HL-60 (cell line): ENCODE measurements at regions not wholly inside any gene's neighbourhood (a gene's known extent, or its start where the extent isn't known, plus 50 kb on each side); places are given as distances from the start of the nearest gene placed in this dataset.
"Not testable (repeated sequence)": the region's sequence is repeated elsewhere in the genome, so short reads cannot be mapped to it uniquely, and the experiment has no call there.

Source experiments
- DNase-seq, 2 experiments: peaks; one replicate each; pipeline ENCODE4 v3.0.0-alpha.2; 2010 to 2020; ENCODE audit warnings: low read depth in 1 of 2, low spot score in 1 of 2
- H3K27ac ChIP-seq: fragments of 250-450 bp; sonication (Bioruptor Pico); replicated peaks from 2 replicates; pipeline ENCODE4 v1.5.1; 2020; ENCODE audit warnings: mild to moderate bottlenecking, moderate library complexity
- H3K27me3 ChIP-seq: fragments of 250-450 bp; sonication (Bioruptor Pico); 2 replicates; pipeline ENCODE4 v1.5.1; 2021; ENCODE audit warnings: mild to moderate bottlenecking, moderate library complexity; ENCODE audit not compliant: insufficient read depth, poor library complexity, severe bottlenecking
- H3K4me3 ChIP-seq: replicated peaks from 2 replicates; pipeline ENCODE4 v1.5.1; 2011; ENCODE audit warnings: mild to moderate bottlenecking, control low read depth, low read length; ENCODE audit not compliant: insufficient read depth
- GABPA ChIP-seq: IDR thresholded peaks from 2 replicates; pipeline ENCODE4 v1.6.1; 2012; ENCODE audit warnings: low read depth
- POLR2AphosphoS5 ChIP-seq: IDR thresholded peaks from 2 replicates; pipeline ENCODE4 v1.6.1; 2012; ENCODE audit warnings: low read depth
- SPI1 ChIP-seq: IDR thresholded peaks from 2 replicates; pipeline ENCODE4 v1.6.1; 2012; ENCODE audit warnings: low read depth, mild to moderate bottlenecking, borderline replicate concordance
- TF ChIP-seq, protein P1 (sequence below): IDR thresholded peaks from 2 replicates; pipeline ENCODE4 v1.6.1; 2012; ENCODE audit warnings: low read depth; ENCODE audit not compliant: insufficient replicate concordance
- TF ChIP-seq, protein P2 (sequence below): IDR thresholded peaks from one replicate; pipeline ENCODE4 v1.5.1; 2011; ENCODE audit warnings: low read length, control low read depth, inconsistent platforms; ENCODE audit not compliant: insufficient read depth

DNA sequence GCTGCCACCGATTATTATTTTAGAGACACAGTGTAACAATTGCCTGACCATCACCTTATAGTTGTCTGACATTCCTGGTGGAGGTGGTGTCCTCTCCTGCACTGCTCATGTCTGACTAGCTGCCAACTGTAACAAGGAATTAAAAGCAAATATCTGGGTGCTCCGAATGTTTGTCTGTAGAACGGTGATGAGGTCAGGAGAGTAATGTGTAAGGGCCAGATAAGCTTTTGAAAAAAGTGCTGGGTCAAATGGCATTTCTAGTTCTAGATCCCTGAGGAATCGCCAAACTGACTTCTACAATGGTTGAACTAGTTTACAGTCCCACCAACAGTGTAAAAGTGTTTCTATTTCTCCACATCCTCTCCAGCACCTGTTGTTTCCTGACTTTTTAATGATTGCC is 164.3 kb downstream of the VSIG4 start:
- H3K4me3 ChIP-seq, DNase-seq, H3K27me3 ChIP-seq, H3K27ac ChIP-seq: not testable (repeated sequence)

DNA sequence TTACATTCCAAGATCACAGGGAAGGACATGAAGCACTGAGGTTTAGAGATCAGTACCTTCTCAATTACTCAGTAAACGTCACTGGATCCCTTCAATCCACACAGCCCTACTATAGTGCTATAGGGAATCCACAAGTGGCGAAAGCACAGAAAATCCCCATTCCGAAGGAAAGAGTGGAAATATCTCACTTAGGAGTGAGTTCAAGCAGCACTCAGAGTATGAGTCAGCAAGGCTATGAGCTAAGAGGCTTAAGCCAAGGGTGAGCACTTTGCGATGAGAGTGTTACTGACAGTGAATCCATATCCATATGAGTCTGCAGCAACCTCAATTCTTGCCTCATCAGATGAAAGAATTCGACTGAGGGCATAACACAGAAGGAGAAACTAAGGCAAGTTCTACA is 165.1 kb downstream of the VSIG4 start:
- H3K27me3 ChIP-seq: no peaks in the 10 kb centered on the region
- no peak overlapping the region for H3K4me3 ChIP-seq
- H3K27ac ChIP-seq: no peak overlapping the region
- TF ChIP-seq POLR2AphosphoS5 (no peak), SPI1 (no peak), GABPA (no peak)
- TF ChIP-seq, protein P1, sequence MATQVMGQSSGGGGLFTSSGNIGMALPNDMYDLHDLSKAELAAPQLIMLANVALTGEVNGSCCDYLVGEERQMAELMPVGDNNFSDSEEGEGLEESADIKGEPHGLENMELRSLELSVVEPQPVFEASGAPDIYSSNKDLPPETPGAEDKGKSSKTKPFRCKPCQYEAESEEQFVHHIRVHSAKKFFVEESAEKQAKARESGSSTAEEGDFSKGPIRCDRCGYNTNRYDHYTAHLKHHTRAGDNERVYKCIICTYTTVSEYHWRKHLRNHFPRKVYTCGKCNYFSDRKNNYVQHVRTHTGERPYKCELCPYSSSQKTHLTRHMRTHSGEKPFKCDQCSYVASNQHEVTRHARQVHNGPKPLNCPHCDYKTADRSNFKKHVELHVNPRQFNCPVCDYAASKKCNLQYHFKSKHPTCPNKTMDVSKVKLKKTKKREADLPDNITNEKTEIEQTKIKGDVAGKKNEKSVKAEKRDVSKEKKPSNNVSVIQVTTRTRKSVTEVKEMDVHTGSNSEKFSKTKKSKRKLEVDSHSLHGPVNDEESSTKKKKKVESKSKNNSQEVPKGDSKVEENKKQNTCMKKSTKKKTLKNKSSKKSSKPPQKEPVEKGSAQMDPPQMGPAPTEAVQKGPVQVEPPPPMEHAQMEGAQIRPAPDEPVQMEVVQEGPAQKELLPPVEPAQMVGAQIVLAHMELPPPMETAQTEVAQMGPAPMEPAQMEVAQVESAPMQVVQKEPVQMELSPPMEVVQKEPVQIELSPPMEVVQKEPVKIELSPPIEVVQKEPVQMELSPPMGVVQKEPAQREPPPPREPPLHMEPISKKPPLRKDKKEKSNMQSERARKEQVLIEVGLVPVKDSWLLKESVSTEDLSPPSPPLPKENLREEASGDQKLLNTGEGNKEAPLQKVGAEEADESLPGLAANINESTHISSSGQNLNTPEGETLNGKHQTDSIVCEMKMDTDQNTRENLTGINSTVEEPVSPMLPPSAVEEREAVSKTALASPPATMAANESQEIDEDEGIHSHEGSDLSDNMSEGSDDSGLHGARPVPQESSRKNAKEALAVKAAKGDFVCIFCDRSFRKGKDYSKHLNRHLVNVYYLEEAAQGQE: no peak
- TF ChIP-seq, protein P2, sequence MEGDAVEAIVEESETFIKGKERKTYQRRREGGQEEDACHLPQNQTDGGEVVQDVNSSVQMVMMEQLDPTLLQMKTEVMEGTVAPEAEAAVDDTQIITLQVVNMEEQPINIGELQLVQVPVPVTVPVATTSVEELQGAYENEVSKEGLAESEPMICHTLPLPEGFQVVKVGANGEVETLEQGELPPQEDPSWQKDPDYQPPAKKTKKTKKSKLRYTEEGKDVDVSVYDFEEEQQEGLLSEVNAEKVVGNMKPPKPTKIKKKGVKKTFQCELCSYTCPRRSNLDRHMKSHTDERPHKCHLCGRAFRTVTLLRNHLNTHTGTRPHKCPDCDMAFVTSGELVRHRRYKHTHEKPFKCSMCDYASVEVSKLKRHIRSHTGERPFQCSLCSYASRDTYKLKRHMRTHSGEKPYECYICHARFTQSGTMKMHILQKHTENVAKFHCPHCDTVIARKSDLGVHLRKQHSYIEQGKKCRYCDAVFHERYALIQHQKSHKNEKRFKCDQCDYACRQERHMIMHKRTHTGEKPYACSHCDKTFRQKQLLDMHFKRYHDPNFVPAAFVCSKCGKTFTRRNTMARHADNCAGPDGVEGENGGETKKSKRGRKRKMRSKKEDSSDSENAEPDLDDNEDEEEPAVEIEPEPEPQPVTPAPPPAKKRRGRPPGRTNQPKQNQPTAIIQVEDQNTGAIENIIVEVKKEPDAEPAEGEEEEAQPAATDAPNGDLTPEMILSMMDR: no peak
- no peak for DNase-seq

DNA sequence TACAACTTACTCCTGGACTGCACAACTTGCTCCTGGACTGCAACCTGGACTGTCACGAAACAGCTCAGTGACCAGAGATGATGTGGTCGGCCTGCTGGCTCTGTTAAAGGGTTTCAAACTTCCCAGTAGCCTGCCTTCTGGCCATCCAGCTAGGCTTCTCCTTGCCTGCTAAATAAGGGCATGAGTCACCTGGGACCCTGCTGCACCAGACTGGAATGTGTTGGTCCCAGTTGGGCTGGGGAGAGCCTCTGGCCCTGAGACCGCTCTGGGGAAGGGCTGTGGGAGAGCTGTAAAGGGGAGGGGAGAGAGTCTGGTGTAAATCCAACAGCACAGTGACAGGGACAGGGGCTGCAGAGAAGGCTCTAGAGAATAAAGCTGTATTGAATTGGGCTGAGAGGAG is 165.8 kb downstream of the VSIG4 start:
- Histone ChIP-seq H3K27me3 (no peaks in the 10 kb centered on the region), H3K4me3 (no peak overlapping the region), H3K27ac (no peak overlapping the region)
- no peak for DNase-seq
- TF ChIP-seq, protein P1: no peak
- TF ChIP-seq, protein P2: no peak
- TF ChIP-seq POLR2AphosphoS5 (no peak), GABPA (no peak), SPI1 (no peak)

DNA sequence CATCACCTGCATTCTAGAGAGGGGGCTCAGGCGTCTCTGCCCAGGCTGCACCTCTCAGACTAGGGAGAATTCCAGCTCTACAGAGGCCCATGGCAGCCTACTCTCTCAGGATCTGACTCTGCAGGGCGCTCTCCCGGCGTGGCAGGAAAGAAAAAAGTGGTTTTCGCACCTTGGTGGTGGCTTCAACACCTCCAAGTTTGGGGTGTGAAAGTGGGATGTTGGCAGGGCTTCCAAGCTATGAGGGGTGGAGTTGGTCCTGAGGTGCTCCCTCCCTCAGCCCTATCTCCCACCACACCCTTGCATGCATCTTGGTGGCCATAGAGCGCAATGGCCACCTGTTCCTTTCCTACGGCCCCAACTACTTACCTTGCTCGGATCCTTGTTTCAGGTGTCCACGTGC is 166.5 kb downstream of the VSIG4 start:
- TF ChIP-seq, protein P2: no peak
- TF ChIP-seq, protein P1: no peak
- TF ChIP-seq POLR2AphosphoS5 (no peak), GABPA (no peak), SPI1 (no peak)
- DNase-seq: no peak
- no peak overlapping the region for H3K27ac ChIP-seq

More for the DNA sequence above, 166.5 kb downstream of the VSIG4 start:
- no peaks in the 10 kb centered on the region for H3K27me3 ChIP-seq
- H3K4me3 ChIP-seq: no peak overlapping the region
